T-helper 1 cell (primary cell): ENCODE measurements at regions not wholly inside any gene's neighbourhood (a gene's known extent, or its start where the extent isn't known, plus 50 kb on each side); places are given as distances from the start of the nearest gene placed in this dataset.

Source experiments
- DNase-seq, 5 donors: peaks; one replicate each; pipeline ENCODE4 v3.0.0-alpha.2; 2012 to 2020

DNA sequence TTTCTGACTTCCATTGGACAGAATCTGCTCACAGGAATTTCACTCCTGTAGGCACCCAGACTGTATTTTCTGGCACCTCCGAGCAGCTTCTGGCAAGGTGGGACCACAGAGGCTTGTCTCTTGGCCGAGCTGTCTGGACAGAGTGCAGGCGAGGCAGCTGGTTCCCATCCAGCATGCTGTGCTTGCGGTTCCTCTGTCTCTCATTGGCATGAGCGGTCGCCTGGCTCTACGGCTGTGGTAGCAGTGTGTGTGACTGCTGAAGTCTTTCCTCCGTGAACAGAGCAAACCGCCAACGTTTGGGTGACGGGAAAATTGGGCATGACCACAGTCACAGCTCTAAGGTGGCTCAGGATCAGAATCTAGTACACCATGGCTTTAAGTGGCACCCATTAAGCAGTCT is 411.7 kb upstream of the NETO1 start:
- no peak for DNase-seq

DNA sequence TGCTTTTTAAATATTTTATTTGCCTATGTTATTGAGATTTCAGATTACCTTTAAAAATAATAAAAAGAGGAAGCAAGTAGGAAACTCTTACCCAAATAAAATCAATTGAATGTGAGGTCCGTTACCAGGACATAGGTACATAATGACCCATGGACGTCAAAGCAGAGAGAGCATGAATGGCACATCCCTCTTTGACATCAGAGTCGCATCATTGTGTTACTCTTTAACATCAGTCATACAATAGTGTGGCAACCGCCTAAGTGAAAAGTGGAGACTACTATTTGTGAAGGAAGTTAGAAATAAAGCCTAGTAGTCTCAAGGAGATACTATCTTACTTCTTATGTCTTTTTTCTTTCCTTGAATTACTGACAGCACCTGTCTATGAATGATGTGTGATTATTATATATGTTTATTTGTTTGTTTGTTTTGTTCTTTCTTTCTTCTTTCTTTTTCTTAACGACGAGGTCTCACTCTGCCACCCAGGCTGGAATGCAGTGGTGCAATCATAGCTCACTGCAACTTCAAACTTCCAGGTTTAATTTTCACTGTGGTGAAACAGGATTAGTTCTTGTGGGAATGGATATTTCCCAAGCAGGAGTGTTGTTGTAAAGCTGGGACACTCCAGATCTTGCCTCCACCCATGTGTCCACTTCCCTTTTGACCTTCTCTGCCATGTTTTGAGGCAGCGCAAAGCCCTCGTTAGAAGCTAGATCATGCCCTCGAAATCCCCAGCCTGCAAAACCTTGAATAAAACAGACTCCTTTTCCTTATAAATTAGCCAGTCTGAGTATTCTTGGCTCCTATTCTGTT is 407.2 kb upstream of the NETO1 start:
- no peak for DNase-seq

DNA sequence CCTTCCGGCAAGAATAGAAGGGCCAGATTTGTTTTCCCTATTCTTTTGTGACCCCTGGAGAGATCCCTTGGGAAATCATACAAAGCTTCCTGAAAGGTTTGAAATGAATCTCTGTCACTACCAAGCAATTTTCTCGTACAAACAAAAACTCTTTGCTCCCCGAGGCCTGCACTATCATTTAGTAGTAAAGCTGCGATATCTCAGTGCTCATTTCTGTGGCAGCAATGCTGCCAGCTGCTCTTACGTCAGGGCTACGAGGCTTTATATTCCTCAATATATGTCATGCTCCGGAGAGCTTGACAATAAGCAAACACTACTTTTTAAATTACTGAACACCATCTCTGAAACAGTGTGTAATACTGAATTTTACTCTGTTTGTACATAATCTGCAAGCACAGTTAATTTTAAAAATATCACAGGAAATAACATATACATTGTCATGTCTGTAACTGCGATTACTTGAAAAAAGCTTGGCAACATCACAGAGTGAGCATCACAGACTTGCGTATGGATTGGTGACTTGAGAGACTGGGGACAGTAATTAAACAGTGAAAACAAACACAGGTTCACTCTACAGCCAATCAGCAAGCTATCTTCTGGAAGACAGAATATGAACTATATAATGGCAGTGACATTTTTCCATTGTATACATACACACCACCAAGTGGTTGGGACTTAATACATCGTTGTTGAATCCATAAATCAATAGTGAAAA is 403.3 kb upstream of the NETO1 start:
- no peak for DNase-seq

DNA sequence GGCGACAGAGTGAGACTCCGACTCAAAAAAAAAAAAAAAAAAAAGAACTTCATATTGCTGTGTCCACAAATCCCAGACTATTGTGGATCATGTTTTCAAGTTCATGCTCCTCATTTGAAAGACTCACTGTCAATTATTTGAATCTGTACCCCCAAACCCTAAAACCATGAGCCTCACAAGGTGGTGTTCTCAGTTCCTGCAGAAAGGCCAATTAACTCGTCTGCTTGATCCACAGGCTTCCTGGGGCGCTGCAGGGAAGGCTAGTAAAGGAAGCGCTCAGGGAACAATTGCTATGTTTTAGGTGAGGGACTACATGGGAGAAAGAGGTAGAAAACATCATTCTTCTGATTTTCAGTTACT is 396.8 kb upstream of the NETO1 start:
- no peak for DNase-seq

DNA sequence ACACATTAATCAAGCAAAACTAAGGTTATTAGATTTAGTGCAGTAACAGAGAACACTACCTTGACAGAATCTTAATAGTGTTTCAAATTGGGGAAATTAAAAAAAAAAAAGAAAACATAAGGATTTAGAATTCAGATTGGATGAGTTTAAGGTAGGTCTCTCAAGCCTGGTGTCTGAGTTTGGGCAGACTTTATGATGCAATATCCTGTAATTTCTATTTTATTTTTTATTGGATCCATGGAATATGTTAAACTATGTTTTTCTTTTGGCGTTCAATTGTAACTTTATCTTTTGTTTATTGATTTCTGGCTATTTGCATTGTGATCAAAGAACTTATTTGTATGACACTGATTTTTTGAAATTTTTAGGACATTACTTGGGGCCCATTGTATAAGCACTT is 394.1 kb upstream of the NETO1 start:
- DNase-seq: no peak

DNA sequence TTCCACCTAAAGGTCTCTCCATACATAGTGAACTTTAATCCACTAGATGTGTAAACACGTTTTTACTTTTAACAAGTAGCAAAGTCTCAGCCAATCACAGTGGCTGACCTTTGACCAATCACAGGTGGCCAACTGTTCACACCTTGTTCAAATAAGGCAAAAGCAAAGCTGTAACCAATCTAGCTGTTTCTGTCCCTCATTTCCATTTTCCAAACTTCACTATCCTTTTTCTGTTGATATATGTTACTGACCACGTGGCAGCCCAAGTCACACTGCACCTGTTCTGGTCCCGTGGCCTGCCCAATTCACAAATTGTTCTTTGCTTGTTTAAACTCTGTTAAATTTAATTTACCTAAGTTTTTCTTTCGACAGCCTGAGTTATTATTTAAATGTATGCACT is 393.5 kb upstream of the NETO1 start:
- no peak for DNase-seq

DNA sequence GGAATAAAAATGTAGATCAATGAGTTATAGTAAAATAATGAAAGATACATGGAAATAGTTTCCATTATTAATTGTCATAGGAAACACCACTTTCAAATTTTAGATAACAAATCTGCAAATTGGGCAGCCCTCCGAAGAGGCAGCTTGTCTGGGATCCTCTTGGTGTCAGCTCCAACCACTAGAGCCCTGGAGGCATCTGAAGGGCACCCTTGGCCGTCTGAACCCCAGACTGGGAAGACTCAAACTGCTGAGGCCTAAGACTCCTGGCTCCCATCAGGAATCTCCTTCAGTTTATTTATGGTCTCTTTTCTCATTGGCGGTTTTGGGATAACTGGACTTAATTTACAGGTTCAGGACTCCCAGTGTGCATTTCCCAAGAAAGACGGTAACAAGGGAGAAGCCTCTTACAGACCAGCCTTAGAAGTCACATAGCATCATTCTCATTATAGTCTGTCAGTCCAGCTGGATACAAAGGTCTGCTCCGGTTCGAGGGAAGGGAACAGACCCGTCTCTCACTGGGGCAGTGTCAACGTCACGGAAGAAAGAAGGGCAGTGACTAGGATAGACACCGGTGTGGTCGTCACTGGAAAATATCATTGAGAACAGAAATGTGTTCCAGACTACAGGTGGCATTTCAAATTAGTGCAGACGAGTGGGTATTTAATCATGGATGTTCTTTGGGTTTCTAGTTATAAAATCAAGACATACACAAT is 390.7 kb upstream of the NETO1 start:
- no peak for DNase-seq

DNA sequence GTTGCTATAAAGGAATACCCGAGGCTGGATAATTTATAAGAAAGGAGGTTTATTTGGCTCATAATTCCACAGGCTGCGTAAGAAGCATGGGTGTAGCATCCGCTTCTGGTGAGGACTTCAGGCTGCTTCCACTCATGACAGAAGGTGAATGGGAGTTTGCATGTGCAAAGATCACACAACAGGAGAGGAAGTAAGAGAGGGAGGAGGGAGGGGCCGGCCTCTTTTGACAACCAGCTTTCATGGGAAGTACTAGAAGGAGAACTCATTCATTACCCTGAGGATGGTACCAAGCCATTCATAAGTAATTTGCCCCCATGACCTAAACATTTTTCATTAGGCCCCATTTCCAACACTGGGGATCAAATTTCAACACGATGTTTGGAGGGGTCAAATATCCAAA is 386.8 kb upstream of the NETO1 start:
- DNase-seq: no peak

DNA sequence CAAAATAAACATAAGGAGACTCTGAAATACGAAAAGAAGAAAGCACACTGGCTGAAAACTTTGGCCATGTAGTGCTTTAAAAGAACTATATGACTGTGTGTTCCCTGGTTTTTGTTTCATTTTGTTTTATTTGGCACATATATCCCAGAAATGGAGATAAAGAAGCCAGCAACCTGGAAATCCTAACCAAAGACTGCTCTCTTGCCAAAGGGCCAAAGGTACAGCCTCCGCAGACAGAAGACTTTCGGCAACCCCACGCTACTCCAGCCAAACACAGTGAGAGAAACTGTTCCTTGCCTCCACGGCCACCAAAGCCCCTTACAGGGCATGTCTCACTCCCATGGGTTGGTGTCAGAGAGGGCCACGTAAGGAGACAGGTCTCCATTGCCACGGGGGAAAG is 381.2 kb upstream of the NETO1 start:
- DNase-seq: no peak

DNA sequence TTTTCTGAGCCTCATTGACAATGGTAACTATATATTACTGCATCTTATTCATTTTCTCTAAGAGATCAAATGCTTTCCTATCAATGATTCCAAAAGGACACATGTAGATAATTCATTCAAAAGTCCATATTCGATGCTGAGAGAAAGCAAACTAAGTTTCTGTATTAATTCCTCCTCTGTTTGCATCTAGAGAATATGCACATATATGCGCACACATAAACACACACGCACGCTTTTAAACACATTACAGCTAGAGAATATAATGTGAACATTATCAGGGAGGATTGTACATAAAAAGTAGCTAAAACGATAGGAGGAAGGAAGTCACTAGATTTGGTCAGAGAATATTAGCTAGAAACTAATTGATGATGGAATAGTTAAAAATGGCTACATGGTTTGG is 379.0 kb upstream of the NETO1 start:
- no peak for DNase-seq

DNA sequence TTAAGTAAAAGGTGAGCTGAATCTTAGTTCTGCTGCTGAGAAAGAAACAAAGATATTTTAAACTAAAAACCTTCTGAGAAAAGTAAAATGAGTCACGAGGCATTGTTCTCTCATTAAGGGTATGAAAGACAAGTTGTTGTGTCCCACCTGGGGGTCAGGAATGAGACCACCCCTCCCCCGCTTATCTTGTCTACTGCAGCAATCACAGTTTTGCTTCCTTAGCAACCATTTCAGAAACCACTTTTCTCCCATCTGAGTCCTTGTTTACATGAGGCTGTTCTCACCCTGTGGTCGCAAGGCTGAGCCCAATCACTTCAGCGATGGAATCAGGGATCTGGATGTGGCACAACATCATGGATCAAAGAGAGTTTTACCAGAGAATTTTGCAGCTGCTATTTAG is 377.6 kb upstream of the NETO1 start:
- no peak for DNase-seq

DNA sequence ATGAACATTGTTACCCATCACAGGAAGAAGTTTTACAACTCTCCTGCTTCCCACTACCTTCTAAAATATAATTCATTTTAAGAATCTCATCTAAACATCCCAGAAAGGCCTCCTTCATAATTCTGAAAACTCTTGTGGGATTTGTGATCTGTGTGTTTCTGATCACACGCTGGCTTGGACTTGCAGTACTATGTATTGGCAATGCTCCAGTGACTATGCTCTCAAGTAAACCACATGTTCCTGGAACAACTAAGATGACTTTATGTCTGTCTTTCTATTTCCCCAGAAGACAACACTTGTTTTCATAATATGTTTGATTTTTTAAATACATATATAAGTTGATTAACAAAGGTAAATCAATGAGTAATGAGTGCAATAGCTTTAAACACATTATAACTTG is 376.6 kb upstream of the NETO1 start:
- no peak for DNase-seq

DNA sequence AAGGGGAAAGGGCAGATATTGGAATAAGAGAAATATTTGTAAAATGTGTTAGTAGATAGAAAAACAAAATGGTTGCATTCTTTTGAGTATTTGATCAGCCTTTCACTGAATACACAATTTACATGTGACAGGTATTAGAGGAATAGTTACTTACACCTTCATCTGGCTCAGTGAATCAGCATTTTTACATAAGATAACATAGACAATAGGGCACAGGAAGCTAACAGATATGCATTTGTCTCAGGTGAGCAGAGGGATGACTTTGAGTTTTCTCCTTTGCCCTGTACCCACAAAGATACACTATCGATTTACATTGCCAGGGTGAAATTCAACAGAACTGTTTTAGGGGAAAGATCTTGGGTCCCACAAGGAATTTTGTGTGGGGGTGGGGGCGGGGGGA is 373.1 kb upstream of the NETO1 start:
- no peak for DNase-seq

DNA sequence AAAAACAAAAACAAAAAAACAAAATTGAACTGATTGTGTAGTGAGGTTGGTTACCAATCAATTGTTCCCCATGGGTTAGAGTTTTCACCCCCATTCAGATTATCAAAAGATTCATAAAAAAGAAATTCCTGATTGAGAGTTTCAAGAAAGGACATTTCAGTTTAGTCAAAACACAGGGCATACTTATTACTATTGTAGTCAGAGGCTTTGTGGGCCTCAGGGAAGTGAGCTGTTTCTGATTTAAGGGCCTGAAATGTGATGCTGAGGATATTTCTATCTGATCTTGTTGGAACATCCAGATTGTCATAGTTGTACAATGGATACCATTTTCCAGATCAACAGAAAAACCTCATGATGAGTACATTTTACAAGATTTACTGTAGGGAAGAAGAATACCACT is 368.1 kb upstream of the NETO1 start:
- no peak for DNase-seq

DNA sequence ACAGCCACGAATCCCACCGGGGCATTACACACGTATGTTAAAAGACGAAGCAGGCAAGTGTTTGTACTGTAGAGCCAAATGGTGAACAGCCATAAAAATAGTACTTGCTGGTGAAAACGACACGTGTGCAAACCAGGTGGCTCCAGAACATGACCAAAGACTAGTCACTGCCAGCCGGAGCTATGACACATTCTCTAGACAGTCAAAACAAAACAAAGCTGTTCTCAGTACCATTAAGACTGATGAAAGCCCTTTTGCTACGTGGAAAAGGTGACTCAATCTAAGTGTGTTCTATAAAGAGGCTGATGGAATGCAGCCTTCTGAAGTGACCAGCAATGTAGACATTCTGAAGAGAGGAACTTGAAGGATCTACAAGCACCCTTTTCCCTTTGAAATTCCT is 367.7 kb upstream of the NETO1 start:
- no peak for DNase-seq

DNA sequence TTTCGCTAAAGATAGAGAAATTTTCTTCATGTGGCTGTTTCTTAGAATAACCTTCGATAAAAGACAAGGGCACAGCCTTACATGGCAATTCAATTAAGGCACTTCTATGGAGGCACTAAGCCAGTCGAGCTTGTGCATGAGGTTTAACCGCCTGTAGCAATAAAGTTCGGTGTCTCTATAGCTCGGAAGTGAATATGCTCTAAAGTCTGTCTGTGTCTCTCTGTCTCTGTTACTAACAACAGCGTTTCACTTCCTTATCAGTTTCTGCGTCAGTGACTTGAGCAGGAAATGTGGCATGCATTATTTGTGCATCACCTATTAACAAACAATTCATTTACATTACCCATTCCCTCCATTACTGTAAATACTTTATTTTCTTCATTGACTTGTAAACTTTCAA is 365.1 kb upstream of the NETO1 start:
- DNase-seq: no peak

DNA sequence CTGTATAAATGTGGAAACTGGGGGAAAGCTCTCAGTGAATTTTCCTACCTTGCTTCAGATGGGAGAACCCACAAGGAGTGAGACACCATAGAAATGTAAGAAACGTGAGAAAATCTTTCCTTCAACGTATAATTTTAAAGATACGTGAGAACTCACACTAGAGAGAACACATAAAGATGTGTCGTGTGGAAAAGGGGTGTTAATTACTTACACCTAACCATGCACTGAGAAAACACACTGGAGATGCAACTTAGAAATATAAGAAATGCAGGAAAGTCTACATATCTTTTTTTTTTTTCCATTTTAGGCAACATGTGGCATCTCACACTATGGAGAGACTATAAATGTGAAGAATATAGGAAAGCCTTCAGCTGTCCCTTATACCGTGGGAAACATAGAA is 352.9 kb upstream of the NETO1 start:
- DNase-seq: no peak

DNA sequence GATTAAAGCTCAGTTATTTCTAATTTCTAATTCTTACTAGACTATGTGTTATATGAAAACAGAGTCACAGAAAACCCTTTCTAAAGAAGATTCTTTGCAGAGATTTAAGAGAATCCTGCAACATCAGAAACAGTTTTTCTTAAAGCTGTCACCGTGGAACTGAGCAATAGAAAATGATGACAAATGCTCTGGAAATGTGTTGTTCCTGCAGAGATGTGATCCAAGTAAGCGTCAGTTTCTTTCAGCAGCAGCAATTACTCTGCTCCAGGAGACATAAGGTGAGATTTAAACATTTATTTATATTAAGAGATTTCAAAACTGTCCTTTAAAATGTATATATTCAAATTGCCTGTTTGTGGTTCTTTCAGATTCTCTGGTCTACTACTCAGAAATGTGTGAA is 350.5 kb upstream of the NETO1 start:
- DNase-seq: no peak

DNA sequence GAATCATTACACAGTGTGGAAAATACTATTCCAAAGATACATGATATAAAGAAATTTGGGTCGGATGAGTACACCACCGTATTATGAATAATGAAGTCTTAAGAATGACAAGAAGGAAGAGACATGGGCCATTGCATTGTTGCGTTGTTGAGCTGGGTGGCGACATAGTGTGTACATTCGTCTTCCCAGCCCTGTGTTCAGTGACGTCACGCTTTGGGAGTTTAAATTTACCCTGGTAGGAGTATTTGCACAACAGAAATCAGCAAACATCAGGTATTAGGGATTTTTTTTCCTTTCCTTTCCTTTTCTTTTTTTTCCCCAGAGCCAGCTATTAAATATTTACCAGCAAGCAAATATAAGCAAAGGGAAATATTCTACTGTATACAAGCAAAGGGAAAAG is 347.2 kb upstream of the NETO1 start:
- DNase-seq: no peak

DNA sequence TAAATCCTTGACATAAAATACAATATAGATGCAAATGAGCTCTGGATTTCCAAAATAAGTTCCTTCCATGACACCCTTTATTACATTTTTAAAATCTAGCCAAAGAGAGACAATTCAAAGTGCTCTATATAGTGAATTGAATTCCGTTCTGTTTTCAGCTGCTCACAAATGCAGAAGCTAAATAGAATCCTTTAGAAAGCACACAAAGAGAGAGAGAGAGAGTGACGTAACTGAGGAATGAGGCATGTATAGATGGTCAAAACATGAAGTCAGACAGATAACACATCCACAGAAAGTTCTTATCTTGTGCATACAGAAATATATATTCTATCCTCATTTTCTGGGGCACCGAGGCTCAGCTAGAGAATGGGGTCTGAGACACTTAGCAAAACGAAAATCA is 344.7 kb upstream of the NETO1 start:
- no peak for DNase-seq

DNA sequence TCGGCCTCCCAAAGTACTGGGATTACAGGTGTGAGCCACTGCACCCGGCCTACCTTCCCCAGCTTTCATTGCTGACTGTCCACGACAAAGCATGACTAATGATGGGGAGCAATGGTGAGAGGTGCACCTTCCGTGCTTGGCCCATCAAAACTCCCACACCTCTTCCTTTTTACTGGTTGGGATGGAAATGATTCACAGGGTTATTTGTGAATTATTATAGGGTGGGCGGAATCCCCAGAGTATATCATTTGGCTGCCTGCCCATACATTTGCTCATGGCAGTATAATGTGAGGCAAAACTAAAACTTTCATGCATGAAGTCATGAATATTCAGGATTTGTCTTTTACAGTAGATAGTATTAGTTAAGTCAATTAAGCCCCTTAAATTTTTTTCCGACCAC is 334.2 kb upstream of the NETO1 start:
- no peak for DNase-seq

DNA sequence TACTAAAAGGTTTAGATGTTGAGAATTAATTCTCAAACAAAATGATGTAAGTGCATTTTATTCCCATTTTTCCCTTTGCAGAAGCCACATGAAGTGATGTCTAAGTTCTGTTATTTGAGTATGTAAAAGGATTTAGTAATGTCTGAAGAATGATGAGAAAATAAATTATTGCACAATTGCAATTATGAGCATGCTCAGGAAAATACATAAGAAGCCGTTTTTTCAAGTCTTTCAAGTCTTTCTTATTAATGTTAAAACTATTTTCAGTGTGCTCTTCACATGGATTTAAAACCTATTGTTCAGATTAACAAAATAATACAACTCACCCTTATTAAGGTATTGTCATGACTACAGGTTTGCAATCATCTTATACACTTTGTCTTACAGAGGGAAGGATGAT is 331.4 kb upstream of the NETO1 start:
- no peak for DNase-seq

DNA sequence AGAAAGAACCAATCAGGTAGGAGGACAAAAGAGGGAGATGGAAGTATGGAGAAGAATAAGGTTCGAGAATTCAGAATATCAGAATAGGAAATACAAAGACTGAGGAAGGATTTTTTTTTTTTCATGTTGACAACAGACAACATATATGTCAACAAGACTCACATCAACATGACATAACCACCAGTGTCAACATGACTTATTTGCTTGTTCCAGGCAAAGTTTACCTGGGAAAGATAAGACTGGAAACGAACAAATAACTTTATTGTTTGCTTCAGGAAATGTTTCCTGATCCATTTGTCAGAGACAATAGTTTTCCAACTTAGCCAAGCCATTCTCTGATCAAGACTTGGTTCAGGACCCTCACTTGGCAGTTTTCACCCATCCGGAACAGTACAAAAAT is 321.9 kb upstream of the NETO1 start:
- no peak for DNase-seq

DNA sequence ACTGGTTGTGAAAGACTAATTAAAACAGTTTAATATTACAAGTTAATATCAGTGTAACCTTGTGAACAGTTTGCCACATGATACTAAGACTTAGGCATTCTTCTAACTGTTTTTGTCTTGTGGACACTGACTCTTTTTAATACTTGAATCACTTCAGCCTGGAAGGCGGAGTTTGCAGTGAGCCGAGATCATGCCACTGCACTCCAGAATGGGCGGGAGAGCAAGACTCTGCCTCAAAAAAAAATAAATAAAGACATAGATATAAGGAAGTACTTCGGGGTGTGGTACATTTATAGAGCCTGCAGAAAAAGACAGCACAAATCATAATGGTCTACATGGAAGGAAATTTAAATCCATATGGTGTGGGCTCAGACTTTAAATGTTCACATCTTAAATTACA is 300.4 kb upstream of the NETO1 start:
- no peak for DNase-seq
